Neural cell (in vitro differentiated cells): ENCODE measurements at regions not wholly inside any gene's neighbourhood (a gene's known extent, or its start where the extent isn't known, plus 50 kb on each side); places are given as distances from the start of the nearest gene placed in this dataset.

ENCODE experiments used
- EP300 ChIP-seq: fragments of 450-650 bp; conservative IDR thresholded peaks from 2 replicates; pipeline ENCODE4 v1.6.1; 2014; ENCODE audit warnings: antibody characterized with exemption, mild to moderate bottlenecking, moderate library complexity; ENCODE audit not compliant: poor library complexity, severe bottlenecking
- EZH2 ChIP-seq: fragments of 200-600, 300-800 bp; shearing (Covaris generic), sonication (generic); IDR thresholded peaks from 2 replicates; pipeline ENCODE4 v1.6.1; 2014; ENCODE audit warnings: antibody characterized with exemption, low read length, borderline replicate concordance, mild to moderate bottlenecking; ENCODE audit not compliant: insufficient read depth, poor library complexity, severe bottlenecking
- MXI1 ChIP-seq: fragments of 450-650 bp; conservative IDR thresholded peaks from 2 replicates; pipeline ENCODE4 v1.6.1; 2014; ENCODE audit warnings: antibody characterized with exemption, mild to moderate bottlenecking; ENCODE audit not compliant: poor library complexity, severe bottlenecking
- POLR2AphosphoS5 ChIP-seq: IDR thresholded peaks from 2 replicates; pipeline ENCODE4 v1.6.1; 2012
- RAD21 ChIP-seq: fragments of 450-650 bp; conservative IDR thresholded peaks from 2 replicates; pipeline ENCODE4 v1.6.1; 2014; ENCODE audit warnings: antibody characterized with exemption, mild to moderate bottlenecking, moderate library complexity
- REST ChIP-seq: IDR thresholded peaks from 2 replicates; pipeline ENCODE4 v1.6.1; 2012; ENCODE audit warnings: borderline replicate concordance
- SMC3 ChIP-seq: fragments of 450-650 bp; conservative IDR thresholded peaks from 2 replicates; pipeline ENCODE4 v1.6.1; 2014; ENCODE audit warnings: antibody characterized with exemption, mild to moderate bottlenecking, moderate library complexity; ENCODE audit not compliant: poor library complexity
- TAF1 ChIP-seq: IDR thresholded peaks from 2 replicates; pipeline ENCODE4 v1.6.1; 2012; ENCODE audit warnings: low read depth
- TF ChIP-seq, protein P1 (sequence below): fragments of 450-650 bp; IDR thresholded peaks from 2 replicates; pipeline ENCODE4 v1.5.1; 2014; ENCODE audit warnings: antibody characterized with exemption, mild to moderate bottlenecking, moderate library complexity; ENCODE audit not compliant: poor library complexity, severe bottlenecking

DNA sequence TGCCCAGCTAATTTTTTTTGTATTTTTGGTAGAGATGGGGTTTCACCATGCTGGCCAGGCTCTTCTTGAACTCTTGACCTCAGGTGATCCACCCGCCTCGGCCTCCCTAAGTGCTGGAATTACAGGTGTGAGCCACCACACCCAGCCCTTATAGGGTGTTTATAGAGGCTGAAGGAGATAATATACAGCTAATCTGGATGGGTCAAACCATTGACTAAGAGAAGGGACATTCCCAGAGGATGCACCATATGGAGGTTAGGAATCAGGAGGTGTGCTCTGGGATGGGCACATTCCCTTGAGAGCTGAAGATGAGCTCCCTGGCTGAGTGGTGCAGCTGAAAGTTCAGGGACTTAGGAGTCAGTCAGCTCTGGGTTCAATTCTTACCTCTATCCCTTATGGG lies 68.3 kb upstream of the SHISA3 start:
- TF ChIP-seq RAD21 (no peak), REST (no peak), TAF1 (no peak), SMC3 (no peak), POLR2AphosphoS5 (no peak), MXI1 (no peak), EZH2 (no peak), EP300 (no peak)
- TF ChIP-seq, protein P1, sequence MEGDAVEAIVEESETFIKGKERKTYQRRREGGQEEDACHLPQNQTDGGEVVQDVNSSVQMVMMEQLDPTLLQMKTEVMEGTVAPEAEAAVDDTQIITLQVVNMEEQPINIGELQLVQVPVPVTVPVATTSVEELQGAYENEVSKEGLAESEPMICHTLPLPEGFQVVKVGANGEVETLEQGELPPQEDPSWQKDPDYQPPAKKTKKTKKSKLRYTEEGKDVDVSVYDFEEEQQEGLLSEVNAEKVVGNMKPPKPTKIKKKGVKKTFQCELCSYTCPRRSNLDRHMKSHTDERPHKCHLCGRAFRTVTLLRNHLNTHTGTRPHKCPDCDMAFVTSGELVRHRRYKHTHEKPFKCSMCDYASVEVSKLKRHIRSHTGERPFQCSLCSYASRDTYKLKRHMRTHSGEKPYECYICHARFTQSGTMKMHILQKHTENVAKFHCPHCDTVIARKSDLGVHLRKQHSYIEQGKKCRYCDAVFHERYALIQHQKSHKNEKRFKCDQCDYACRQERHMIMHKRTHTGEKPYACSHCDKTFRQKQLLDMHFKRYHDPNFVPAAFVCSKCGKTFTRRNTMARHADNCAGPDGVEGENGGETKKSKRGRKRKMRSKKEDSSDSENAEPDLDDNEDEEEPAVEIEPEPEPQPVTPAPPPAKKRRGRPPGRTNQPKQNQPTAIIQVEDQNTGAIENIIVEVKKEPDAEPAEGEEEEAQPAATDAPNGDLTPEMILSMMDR, result no peak
